Endodermal cell (in vitro differentiated cells): ENCODE measurements at regions not wholly inside any gene's neighbourhood (a gene's known extent, or its start where the extent isn't known, plus 50 kb on each side); places are given as distances from the start of the nearest gene placed in this dataset.
"Not testable (repeated sequence)": the region's sequence is repeated elsewhere in the genome, so short reads cannot be mapped to it uniquely, and the experiment has no call there.

ENCODE experiments used
- DNase-seq: peaks from one replicate; pipeline ENCODE4 v3.0.0-alpha.2; 2017
- H3K27ac ChIP-seq: 2 replicates; pipeline ENCODE4 v1.5.1; 2013; ENCODE audit warnings: mild to moderate bottlenecking, low read depth, low read length, moderate library complexity
- H3K27me3 ChIP-seq: 2 replicates; pipeline ENCODE4 v1.6.1; 2013; ENCODE audit warnings: mild to moderate bottlenecking, low read length, moderate library complexity; ENCODE audit not compliant: insufficient read depth, control insufficient read depth, poor library complexity, severe bottlenecking
- H3K36me3 ChIP-seq: 2 replicates; pipeline ENCODE4 v1.7.0; 2013; ENCODE audit warnings: mild to moderate bottlenecking, low read length, moderate library complexity; ENCODE audit not compliant: control insufficient read depth, insufficient read depth
- H3K4me1 ChIP-seq: one replicate; pipeline ENCODE4 v1.7.0; 2013; ENCODE audit warnings: low read length; ENCODE audit not compliant: control insufficient read depth, insufficient read depth
- H3K4me3 ChIP-seq: 2 replicates; pipeline ENCODE4 v1.5.1; 2013; ENCODE audit warnings: mild to moderate bottlenecking, low read length, moderate library complexity
- H3K9ac ChIP-seq: 2 replicates; pipeline ENCODE4 v1.6.1; 2013; ENCODE audit warnings: mild to moderate bottlenecking, low read length, moderate library complexity; ENCODE audit not compliant: poor library complexity, severe bottlenecking; ENCODE audit errors: extremely low read depth
- H3K9me3 ChIP-seq: 2 replicates; pipeline ENCODE4 v1.6.1; 2013; ENCODE audit warnings: mild to moderate bottlenecking, low read length, moderate library complexity; ENCODE audit not compliant: control insufficient read depth
- H3K27ac Mint-ChIP-seq: 2 replicates; pipeline ENCODE4 v1.8.0; 2020; ENCODE audit warnings: mixed read lengths
- H3K27me3 Mint-ChIP-seq: 2 replicates; pipeline ENCODE4 v1.8.0; 2021; ENCODE audit warnings: mild to moderate bottlenecking, mixed read lengths; ENCODE audit not compliant: insufficient read depth
- H3K36me3 Mint-ChIP-seq: 2 replicates; pipeline ENCODE4 v1.8.0; 2020; ENCODE audit warnings: low read depth, mixed read lengths
- H3K4me1 Mint-ChIP-seq: 2 replicates; pipeline ENCODE4 v1.8.0; 2020; ENCODE audit warnings: mixed read lengths
- H3K4me3 Mint-ChIP-seq: 2 replicates; pipeline ENCODE4 v1.8.0; 2020; ENCODE audit warnings: mild to moderate bottlenecking, moderate library complexity, mixed read lengths
- H3K9me3 Mint-ChIP-seq: 2 replicates; pipeline ENCODE4 v1.8.0; 2020; ENCODE audit warnings: mild to moderate bottlenecking, mixed read lengths
- CTCF ChIP-seq: fragments of 200-600 bp; sonication (generic); conservative IDR thresholded peaks from 2 replicates; pipeline ENCODE4 v1.5.0; 2021; ENCODE audit warnings: antibody characterized with exemption, mild to moderate bottlenecking
- WGBS, 2 experiments: methylation state at CpG; one replicate each; pipeline versions ENCODE4 v1.1.5 to v1.1.7; 2013; ENCODE audit warnings: missing lambda C conversion rate in 2 of 2, mixed read lengths in 1 of 2; ENCODE audit not compliant: insufficient coverage in 1 of 2, insufficient read length in 1 of 2; 5-methylcytosine and 5-hydroxymethylcytosine counted together

- H3K36me3 Mint-ChIP-seq: peaks cover 10% of the 10 kb centered on the region
- H3K27ac ChIP-seq: no peak overlapping the region
- no peaks in the 10 kb centered on the region for H3K4me1 Mint-ChIP-seq
- no peak for DNase-seq
- no peak for TF ChIP-seq CTCF
- H3K9me3 Mint-ChIP-seq: peaks cover 54% of the 10 kb centered on the region
- no peak overlapping the region for H3K27ac Mint-ChIP-seq
- no peaks in the 10 kb centered on the region for H3K4me1 ChIP-seq
- H3K36me3 ChIP-seq: no peaks in the 10 kb centered on the region
- 90% methylated on average over 2 of the region's 2 CpGs; no CpG with 5 or more reads in 1 of the 2 experiments for WGBS, 2 experiments
- peaks cover 54% of the 10 kb centered on the region for H3K9me3 ChIP-seq
- H3K9ac ChIP-seq: no peak overlapping the region
- H3K4me3 Mint-ChIP-seq: no peak overlapping the region
- no peak overlapping the region for H3K4me3 ChIP-seq
- H3K27me3 ChIP-seq: no peaks in the 10 kb centered on the region
- H3K27me3 Mint-ChIP-seq: no peaks in the 10 kb centered on the region
Observed at GRCh38 chr2:67583185-67583584, 186.1 kb downstream of the ETAA1 start.

GRCh38 chr2:67585400-67585799, 188.3 kb downstream of the ETAA1 start:
- Mint-ChIP-seq H3K36me3 (peaks cover 10% of the 10 kb centered on the region), H3K4me3 (no peak overlapping the region), H3K27me3 (no peaks in the 10 kb centered on the region), H3K27ac (no peak overlapping the region), H3K4me1 (no peaks in the 10 kb centered on the region), H3K9me3 (peaks cover 69% of the 10 kb centered on the region)
- H3K9ac ChIP-seq: no peak overlapping the region
- TF ChIP-seq CTCF: no peak
- peaks cover 64% of the 10 kb centered on the region for H3K9me3 ChIP-seq
- no peaks in the 10 kb centered on the region for H3K36me3 ChIP-seq
- no peak for DNase-seq
- no peaks in the 10 kb centered on the region for H3K4me1 ChIP-seq
- no peak overlapping the region for H3K27ac ChIP-seq
- no peaks in the 10 kb centered on the region for H3K27me3 ChIP-seq
- H3K4me3 ChIP-seq: no peak overlapping the region

DNA sequence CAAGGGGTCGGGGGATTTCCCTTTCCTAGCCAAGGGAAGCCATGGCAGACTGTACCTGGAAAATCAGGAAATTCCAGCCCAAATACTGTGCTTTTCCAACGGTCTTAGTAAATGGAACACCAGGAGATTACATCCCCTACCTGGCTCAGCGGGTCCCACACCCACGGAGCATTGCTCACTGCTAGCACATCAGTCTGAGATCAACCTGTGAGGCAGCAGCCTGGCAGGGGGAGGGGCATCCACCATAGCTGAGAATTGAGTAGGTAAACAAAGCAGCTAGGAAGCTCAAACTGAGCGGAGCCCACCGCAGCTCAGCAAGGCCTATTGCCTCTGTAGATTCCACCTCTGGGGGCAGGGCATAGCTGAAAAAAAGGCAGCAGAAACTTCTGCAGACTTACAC, 192.0 kb downstream of the ETAA1 start:
- not testable (repeated sequence) for H3K9ac ChIP-seq, H3K36me3 Mint-ChIP-seq, H3K36me3 ChIP-seq, H3K4me3 ChIP-seq, H3K27ac ChIP-seq, H3K4me3 Mint-ChIP-seq, H3K27me3 ChIP-seq, H3K4me1 ChIP-seq, H3K27ac Mint-ChIP-seq, H3K27me3 Mint-ChIP-seq, H3K4me1 Mint-ChIP-seq
- 74 to 83% methylated on average over 3 to 6 of the region's 6 CpGs for WGBS, 2 experiments
- peaks cover 60% of the 10 kb centered on the region for H3K9me3 Mint-ChIP-seq
- peaks cover 45% of the 10 kb centered on the region for H3K9me3 ChIP-seq
- DNase-seq: peak; percentile 60

GRCh38 chr2:67594522-67594921, 197.4 kb downstream of the ETAA1 start:
- DNase-seq, H3K27ac Mint-ChIP-seq, H3K4me1 Mint-ChIP-seq, H3K27ac ChIP-seq, H3K4me1 ChIP-seq, H3K27me3 ChIP-seq, H3K9ac ChIP-seq, H3K4me3 ChIP-seq, H3K4me3 Mint-ChIP-seq, H3K9me3 ChIP-seq, H3K36me3 ChIP-seq, H3K27me3 Mint-ChIP-seq, H3K36me3 Mint-ChIP-seq: not testable (repeated sequence)
- peaks cover 23% of the 10 kb centered on the region for H3K9me3 Mint-ChIP-seq
